ENCODE measurements at regions not wholly inside any gene's neighbourhood (a gene's known extent, or its start where the extent isn't known, plus 50 kb on each side); places are given as distances from the start of the nearest gene placed in this dataset.

DNA sequence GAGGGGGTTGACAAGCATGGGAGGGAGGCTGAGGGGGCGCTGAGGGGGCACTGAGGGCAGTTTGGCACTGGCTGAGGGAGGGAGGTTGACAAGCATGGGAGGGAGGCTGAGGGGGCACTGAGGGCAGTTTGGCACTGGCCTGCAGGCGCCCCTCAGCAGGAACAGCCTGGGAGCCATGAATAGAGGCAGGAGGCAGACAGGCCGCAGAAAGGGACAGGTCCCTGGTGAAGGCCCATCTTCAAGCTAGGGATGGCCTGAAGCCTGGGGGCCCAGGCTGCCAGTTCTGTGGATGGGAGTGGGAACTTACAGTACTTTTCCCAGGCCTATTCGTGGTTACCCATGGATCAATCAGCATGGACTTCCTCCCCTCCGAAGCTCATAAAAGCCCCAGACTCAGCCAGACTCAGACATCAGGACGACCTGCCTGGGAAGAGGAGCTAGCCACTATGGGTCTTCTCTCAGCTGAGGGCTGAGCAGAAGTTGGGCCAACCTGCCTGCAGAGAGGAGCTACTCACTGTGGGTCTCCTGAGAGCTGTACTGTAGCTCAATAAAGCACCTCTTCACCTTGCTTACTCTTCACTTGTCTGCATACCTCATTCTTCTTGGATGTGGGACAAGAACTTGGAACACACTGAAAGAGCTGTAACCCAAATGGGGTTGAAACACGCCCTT lies 72.8 kb upstream of the BRD7 start:
- DNase-seq (ENCODE audit: low read depth, low spot score), result no peak
- H3K4me3 ChIP-seq (ENCODE audit: low read depth, low read length), result no peak overlapping the region
- CTCF ChIA-PET, result no interaction called here
- POLR2A ChIA-PET, result no interaction called here
- TF ChIP-seq, protein P1, sequence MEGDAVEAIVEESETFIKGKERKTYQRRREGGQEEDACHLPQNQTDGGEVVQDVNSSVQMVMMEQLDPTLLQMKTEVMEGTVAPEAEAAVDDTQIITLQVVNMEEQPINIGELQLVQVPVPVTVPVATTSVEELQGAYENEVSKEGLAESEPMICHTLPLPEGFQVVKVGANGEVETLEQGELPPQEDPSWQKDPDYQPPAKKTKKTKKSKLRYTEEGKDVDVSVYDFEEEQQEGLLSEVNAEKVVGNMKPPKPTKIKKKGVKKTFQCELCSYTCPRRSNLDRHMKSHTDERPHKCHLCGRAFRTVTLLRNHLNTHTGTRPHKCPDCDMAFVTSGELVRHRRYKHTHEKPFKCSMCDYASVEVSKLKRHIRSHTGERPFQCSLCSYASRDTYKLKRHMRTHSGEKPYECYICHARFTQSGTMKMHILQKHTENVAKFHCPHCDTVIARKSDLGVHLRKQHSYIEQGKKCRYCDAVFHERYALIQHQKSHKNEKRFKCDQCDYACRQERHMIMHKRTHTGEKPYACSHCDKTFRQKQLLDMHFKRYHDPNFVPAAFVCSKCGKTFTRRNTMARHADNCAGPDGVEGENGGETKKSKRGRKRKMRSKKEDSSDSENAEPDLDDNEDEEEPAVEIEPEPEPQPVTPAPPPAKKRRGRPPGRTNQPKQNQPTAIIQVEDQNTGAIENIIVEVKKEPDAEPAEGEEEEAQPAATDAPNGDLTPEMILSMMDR (IDR thresholded peaks at IDR 0.05; ENCODE audit: insufficient read depth, low read length, missing control alignments), result no peak

DNA sequence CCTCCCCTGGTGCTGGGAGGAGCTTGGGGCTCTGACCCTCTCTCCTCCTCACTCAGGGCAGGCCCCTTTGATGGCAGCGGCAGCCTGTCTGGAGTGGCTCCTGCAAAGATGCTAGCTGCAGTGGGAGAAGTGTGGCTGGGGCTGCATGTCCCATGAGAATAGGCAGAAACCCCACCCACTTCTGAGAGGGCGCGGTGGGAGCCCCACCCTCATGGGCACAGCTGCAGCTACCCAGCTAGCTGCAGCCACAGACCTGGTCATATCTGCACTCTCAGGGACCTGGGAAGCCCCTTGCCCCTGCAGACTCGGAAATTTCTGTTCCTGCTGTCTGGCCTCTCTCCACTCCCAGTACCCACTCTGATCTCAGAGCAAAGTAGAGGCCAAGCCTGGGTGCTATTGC lies 72.2 kb upstream of the BRD7 start:
- TF ChIP-seq, protein P1 (IDR thresholded peaks at IDR 0.05; ENCODE audit: insufficient read depth, low read length, missing control alignments), result no peak
- DNase-seq (ENCODE audit: low read depth, low spot score), result no peak
- CTCF ChIA-PET, result no interaction called here
- H3K4me3 ChIP-seq (ENCODE audit: low read depth, low read length), result no peak overlapping the region
- POLR2A ChIA-PET, result no interaction called here

DNA sequence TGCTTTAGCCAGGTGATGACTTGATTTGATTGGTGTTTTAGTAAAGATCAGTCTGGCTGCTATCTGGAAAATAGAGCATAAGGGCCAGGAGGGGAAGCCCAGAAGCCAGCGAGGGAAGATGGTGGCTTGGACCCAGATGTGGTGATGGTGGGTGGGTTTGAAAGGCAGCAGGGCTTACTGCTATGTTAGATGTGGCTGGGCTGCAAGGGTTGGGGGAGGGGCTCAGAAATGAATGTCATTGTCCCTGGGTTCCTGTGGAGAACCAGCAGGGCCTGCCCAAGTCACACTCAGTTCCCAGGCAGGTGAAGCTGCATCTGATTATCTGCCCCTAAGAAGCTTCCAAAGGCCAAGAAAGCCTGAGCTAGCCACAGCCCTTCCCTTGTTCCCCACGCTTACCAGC lies 71.7 kb upstream of the BRD7 start:
- DNase-seq (ENCODE audit: low read depth, low spot score), result no peak
- ChIA-PET CTCF (no interaction called here), POLR2A (no interaction called here)
- no peak overlapping the region for H3K4me3 ChIP-seq (ENCODE audit: low read depth, low read length)
- TF ChIP-seq, protein P1 (IDR thresholded peaks at IDR 0.05; ENCODE audit: insufficient read depth, low read length, missing control alignments), result no peak

DNA sequence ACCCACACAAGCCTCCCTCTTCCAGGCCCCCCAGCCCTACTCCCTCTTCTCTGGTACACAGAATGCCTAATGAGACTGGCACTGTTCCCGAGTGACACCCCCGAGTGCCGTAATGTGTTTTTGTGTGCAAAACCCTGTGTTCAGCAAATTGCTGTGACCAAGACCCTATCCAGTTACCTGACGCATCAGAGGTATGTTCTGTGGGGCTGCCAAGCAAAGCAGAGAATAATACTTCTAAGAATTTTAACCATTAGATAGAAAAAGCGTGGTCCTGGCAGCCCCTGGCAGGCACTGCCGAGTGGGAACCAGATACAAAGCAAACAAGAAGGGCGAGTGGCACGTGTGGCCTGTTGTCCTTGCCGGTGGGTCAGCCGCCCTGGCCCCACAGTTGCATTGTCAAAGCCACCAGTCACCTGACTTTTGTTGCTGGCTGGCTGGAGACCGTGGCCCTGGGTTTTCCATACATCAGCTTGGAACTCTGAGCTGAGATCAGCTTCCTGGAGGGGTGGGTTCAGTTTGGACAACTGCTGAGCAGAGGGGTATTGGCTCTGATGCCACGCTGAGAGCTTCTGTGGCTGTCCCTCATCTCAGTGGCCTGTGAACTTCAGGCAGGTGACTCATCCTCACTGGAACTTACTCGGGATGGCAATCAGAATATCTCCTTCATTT lies 69.1 kb upstream of the BRD7 start:
- TF ChIP-seq, protein P1 (IDR thresholded peaks at IDR 0.05; ENCODE audit: insufficient read depth, low read length, missing control alignments), result no peak
- H3K4me3 ChIP-seq (ENCODE audit: low read depth, low read length), result no peak overlapping the region
- DNase-seq (ENCODE audit: low read depth, low spot score), result no peak
- ChIA-PET POLR2A (no interaction called here), CTCF (no interaction called here)

DNA sequence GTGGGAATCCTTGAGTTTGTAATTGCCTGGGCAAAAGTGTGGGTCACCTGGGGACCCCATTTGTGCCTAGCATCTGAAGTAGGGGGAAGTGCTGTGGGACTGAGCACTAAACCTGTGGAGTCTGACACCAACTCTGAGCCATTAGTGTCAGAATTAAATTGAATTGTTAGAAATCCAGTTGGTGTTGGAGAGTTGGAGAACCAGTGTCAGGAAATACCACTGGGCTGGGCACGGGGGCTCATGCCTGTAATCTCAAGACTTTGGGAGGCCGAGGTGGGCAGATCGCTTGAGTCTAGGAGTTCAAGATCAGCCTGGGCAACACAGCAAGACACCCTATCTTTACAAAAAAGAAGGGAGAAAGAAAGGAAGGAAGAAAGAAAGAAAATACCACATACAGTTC lies 67.5 kb upstream of the BRD7 start:
- TF ChIP-seq, protein P1 (IDR thresholded peaks at IDR 0.05; ENCODE audit: insufficient read depth, low read length, missing control alignments), result no peak
- POLR2A ChIA-PET, result no interaction called here
- DNase-seq (ENCODE audit: low read depth, low spot score), result no peak
- CTCF ChIA-PET, result no interaction called here
- no peak overlapping the region for H3K4me3 ChIP-seq (ENCODE audit: low read depth, low read length)

DNA sequence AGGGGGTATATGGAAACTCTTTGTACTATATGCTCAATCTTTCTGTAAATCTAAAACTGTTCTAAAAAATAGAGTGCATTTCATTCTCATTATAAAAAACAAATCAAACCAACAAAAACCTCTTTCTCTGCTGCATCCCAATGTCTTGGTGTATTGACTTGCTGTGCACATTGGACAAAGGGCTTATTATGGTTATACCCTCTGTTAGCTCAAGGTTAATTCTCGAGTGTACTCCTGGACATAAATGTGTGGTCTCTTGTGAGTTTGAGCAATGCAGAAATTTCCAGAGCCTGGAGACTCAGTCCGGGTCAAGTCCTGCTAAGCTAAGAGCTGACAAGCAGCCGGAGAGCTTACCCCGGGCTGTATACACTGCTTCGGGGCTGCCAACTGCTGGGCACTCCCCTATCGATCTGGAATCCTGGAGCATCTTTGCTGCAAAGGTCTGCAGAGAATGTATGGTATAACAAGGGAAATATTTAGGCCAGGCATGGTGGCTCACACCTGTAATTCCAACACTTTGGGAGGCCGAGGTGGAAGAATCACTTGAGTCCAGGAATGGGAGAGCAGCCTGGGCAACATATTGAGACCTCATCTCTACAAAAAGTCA lies 66.2 kb upstream of the BRD7 start:
- no peak for DNase-seq (ENCODE audit: low read depth, low spot score)
- no peak overlapping the region for H3K4me3 ChIP-seq (ENCODE audit: low read depth, low read length)
- ChIA-PET POLR2A (no interaction called here), CTCF (no interaction called here)
- TF ChIP-seq, protein P1 (IDR thresholded peaks at IDR 0.05; ENCODE audit: insufficient read depth, low read length, missing control alignments), result no peak
